ENCODE measurements at regions not wholly inside any gene's neighbourhood (a gene's known extent, or its start where the extent isn't known, plus 50 kb on each side); places are given as distances from the start of the nearest gene placed in this dataset.

DNA sequence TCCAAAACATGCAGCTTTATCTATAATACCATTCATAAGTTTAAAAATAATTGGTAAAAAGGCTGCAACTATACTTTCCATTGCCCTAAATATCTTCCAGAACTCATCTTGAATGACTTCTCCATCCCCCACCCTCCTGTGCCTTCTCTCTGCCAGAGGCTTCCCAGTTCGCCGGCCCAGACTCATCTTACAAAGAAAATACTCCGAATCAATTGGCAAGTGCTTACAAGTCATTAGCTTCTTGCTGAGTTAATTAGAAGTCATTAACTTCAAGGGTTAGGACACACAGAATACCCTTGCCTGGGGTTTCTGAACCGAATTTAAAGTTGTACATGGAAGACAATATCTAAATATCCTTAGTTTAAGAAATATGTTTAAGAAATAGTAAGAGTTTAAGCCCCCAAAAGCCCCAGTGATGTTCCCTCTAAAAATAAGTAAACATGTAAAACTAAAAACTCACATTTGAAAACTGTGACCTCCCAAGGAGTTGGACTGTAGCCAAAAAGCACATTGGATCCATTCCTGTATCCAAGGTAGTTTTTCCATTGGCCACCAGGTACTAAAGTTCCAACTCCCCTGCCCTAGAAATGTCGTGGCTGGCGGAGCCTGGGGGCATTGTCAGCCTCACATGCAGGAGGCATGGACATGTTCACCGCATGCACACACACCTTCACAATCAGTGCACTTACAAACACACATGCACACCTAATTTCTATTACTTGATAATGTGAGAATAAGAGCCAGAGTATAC lies 535.2 kb upstream of the FAT1 start:
- Histone ChIP-seq H3K36me3 (ENCODE audit: control insufficient read depth in 1 of 2, insufficient read depth in 2 of 2, low read length in 1 of 2) (no peaks in the 10 kb centered on the region), H3K27me3 (ENCODE audit: control insufficient read depth in 1 of 2, insufficient read depth in 2 of 2, low read length in 1 of 2) (no peaks in the 10 kb centered on the region), H3K27ac (ENCODE audit: low read depth in 1 of 2, low read length in 2 of 2) (no peak overlapping the region), H3K4me3 (ENCODE audit: low read length in 2 of 2) (no peak overlapping the region), H3K4me1 (ENCODE audit: control insufficient read depth in 1 of 2, insufficient read depth in 2 of 2, low read length in 2 of 2) (no peaks in the 10 kb centered on the region), H3K9me3 (ENCODE audit: control insufficient read depth, low read length) (no peaks in the 10 kb centered on the region)
- ATAC-seq (ENCODE audit: low FRiP score) (no peak), DNase-seq (no peak)
- 82% methylated on average over 7 of the region's 7 CpGs for WGBS, 2 donors
- intact Hi-C loops (cut with DNase I): no loop called here

DNA sequence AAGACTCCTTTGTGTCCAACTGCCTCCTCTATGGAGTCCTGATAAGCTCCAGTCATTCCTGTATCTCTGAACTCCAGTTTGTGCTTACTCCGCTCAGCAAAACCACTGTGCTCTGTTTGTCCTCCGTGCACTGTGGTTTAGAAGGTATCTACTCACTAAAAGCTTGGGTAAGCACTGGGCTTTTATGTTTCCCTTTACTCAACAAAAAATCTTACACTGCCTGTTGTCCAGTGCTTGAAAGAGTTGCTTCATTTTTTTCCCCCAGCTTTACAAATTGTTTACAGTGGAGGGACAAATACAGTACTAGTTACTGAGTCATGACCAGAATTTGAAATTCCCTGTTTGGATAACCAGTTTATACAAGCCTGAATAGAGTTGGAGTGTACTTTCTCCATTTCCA lies 545.3 kb upstream of the FAT1 start:
- intact Hi-C loops (cut with DNase I): no loop called here

DNA sequence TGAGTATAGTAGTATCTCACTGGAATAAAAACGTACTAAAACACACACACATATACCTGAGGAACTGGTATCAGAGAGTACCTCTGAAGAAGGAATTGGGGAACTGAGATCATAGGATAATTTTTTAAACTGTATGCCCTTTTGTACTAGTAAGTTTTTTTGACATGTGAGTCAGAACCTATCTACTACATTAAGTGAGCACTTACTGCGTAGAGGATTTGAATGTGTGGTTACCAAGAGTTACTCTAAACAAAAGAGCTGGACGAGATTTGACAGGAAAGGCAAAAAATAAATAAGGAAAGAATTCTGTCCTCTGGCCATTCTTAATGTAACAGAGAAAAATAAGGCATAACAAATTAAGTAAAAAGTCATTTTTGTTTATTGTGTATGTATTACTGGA lies 546.5 kb upstream of the FAT1 start:
- DNase-seq: no peak
- intact Hi-C loops (cut with DNase I): no loop called here
- WGBS, 2 donors: 43 to 46% methylated on average over 3 of the region's 3 CpGs

More for the DNA sequence above, 545.3 kb upstream of the FAT1 start:
- no peaks in the 10 kb centered on the region for H3K4me1 ChIP-seq (ENCODE audit: control insufficient read depth in 1 of 2, insufficient read depth in 2 of 2, low read length in 2 of 2)
- no peaks in the 10 kb centered on the region for H3K27me3 ChIP-seq (ENCODE audit: control insufficient read depth in 1 of 2, insufficient read depth in 2 of 2, low read length in 1 of 2)
- no peak overlapping the region for H3K4me3 ChIP-seq (ENCODE audit: low read length in 2 of 2)
- no peaks in the 10 kb centered on the region for H3K9me3 ChIP-seq (ENCODE audit: control insufficient read depth, low read length)
- WGBS, 2 donors: 47 to 48% methylated on average over 2 of the region's 2 CpGs
- DNase-seq (no peak), ATAC-seq (ENCODE audit: low FRiP score) (no peak)
- H3K36me3 ChIP-seq (ENCODE audit: control insufficient read depth in 1 of 2, insufficient read depth in 2 of 2, low read length in 1 of 2): no peaks in the 10 kb centered on the region
- no peak overlapping the region for H3K27ac ChIP-seq (ENCODE audit: low read depth in 1 of 2, low read length in 2 of 2)

DNA sequence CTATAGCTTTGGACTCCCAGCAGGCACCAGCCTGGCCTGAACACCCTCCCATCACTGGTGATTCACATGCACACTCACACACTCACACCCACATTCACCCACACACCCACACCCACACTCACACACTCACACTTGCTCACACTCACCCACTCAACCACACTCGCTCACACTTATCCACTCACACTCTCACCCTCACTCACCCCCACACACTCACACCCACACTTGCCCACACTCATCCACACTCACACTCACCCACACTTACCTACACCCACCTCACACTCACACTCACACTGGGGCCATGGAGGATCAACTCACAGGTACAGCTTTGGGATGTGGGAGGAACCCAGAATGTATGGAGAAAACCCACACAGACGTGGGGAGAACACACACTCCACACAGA lies 548.2 kb upstream of the FAT1 start:
- no peak for ATAC-seq (ENCODE audit: low FRiP score)
- Histone ChIP-seq H3K27me3 (ENCODE audit: control insufficient read depth in 1 of 2, insufficient read depth in 2 of 2, low read length in 1 of 2) (no peaks in the 10 kb centered on the region), H3K4me3 (ENCODE audit: low read length in 2 of 2) (no peak overlapping the region), H3K36me3 (ENCODE audit: control insufficient read depth in 1 of 2, insufficient read depth in 2 of 2, low read length in 1 of 2) (no peaks in the 10 kb centered on the region), H3K4me1 (ENCODE audit: control insufficient read depth in 1 of 2, insufficient read depth in 2 of 2, low read length in 2 of 2) (no peaks in the 10 kb centered on the region), H3K9me3 (ENCODE audit: control insufficient read depth, low read length) (no peaks in the 10 kb centered on the region), H3K27ac (ENCODE audit: low read depth in 1 of 2, low read length in 2 of 2) (no peak overlapping the region)
- DNase-seq: no peak
- WGBS, 2 donors: 92 to 96% methylated on average over 2 of the region's 2 CpGs
- intact Hi-C loops (cut with DNase I): no loop called here

More for the DNA sequence above, 546.5 kb upstream of the FAT1 start:
- Histone ChIP-seq H3K9me3 (ENCODE audit: control insufficient read depth, low read length) (no peaks in the 10 kb centered on the region), H3K4me3 (ENCODE audit: low read length in 2 of 2) (no peak overlapping the region), H3K4me1 (ENCODE audit: control insufficient read depth in 1 of 2, insufficient read depth in 2 of 2, low read length in 2 of 2) (no peaks in the 10 kb centered on the region), H3K36me3 (ENCODE audit: control insufficient read depth in 1 of 2, insufficient read depth in 2 of 2, low read length in 1 of 2) (no peaks in the 10 kb centered on the region), H3K27me3 (ENCODE audit: control insufficient read depth in 1 of 2, insufficient read depth in 2 of 2, low read length in 1 of 2) (no peaks in the 10 kb centered on the region), H3K27ac (ENCODE audit: low read depth in 1 of 2, low read length in 2 of 2) (no peak overlapping the region)
- ATAC-seq (ENCODE audit: low FRiP score): no peak

DNA sequence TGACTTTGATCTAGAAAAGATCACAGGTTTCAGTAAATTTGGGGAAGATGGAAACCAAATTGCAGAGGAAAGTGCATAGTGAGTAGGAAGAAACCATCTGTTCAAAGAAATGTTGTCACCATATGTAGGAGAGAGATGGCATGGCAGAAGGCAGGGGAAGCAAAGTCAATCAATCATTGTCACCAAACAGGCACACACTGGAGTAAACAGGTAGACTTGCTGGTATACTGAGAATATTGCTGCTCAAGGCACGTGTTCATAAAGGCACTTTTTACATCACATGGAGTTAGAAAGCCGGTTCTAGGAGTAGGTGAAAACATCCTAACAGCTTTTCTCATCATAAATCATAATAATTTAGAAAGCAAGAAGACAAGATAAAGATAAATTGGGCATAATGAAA lies 550.5 kb upstream of the FAT1 start:
- no peak for ATAC-seq (ENCODE audit: low FRiP score)
- no peaks in the 10 kb centered on the region for H3K9me3 ChIP-seq (ENCODE audit: control insufficient read depth, low read length)
- H3K27me3 ChIP-seq (ENCODE audit: control insufficient read depth in 1 of 2, insufficient read depth in 2 of 2, low read length in 1 of 2): no peaks in the 10 kb centered on the region
- no peaks in the 10 kb centered on the region for H3K36me3 ChIP-seq (ENCODE audit: control insufficient read depth in 1 of 2, insufficient read depth in 2 of 2, low read length in 1 of 2)
- DNase-seq: no peak
- WGBS, 2 donors: 93 to 96% methylated on average over 2 of the region's 2 CpGs
- intact Hi-C loops (cut with DNase I): no loop called here
- no peak overlapping the region for H3K4me3 ChIP-seq (ENCODE audit: low read length in 2 of 2)
- no peak overlapping the region for H3K27ac ChIP-seq (ENCODE audit: low read depth in 1 of 2, low read length in 2 of 2)
- no peaks in the 10 kb centered on the region for H3K4me1 ChIP-seq (ENCODE audit: control insufficient read depth in 1 of 2, insufficient read depth in 2 of 2, low read length in 2 of 2)

DNA sequence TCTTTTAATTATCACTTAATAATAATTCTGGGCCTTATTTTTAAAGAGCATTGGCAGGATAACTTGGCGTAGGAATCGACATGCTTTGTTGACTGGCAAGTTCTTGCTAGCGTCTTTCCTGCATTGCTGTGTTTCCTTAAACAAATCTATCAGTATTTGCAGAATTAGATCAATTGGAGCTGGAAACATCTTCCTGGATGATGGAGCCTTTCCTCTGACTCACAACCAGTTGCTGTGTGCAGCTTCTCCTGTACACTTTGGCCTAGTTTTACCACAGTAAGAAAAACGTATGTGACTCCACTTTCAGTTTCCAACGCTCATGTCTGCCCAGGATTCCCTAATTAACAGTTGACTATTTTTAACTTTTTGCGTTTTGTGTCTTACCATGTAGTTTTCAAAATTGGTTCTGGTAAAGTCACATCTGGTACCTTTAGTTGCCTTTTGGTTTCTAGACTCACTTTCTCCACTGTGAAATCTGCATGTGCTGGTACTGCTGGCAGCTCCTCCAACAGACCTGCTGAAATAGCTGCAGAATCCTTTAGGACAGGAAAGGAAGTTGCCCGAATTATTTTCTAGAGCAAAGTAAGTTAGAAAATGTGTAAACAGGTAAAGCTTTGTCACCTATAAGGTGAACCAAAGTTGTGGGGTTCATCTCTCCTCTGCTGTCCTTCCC lies 553.2 kb upstream of the FAT1 start:
- Histone ChIP-seq H3K27ac (ENCODE audit: low read depth in 1 of 2, low read length in 2 of 2) (no peak overlapping the region), H3K4me3 (ENCODE audit: low read length in 2 of 2) (no peak overlapping the region), H3K27me3 (ENCODE audit: control insufficient read depth in 1 of 2, insufficient read depth in 2 of 2, low read length in 1 of 2) (no peaks in the 10 kb centered on the region), H3K36me3 (ENCODE audit: control insufficient read depth in 1 of 2, insufficient read depth in 2 of 2, low read length in 1 of 2) (no peaks in the 10 kb centered on the region), H3K4me1 (ENCODE audit: control insufficient read depth in 1 of 2, insufficient read depth in 2 of 2, low read length in 2 of 2) (no peaks in the 10 kb centered on the region), H3K9me3 (ENCODE audit: control insufficient read depth, low read length) (no peaks in the 10 kb centered on the region)
- ATAC-seq (ENCODE audit: low FRiP score) (no peak), DNase-seq (no peak)
- 43 to 46% methylated on average over 7 of the region's 7 CpGs for WGBS, 2 donors
- intact Hi-C loops (cut with DNase I): no loop called here

DNA sequence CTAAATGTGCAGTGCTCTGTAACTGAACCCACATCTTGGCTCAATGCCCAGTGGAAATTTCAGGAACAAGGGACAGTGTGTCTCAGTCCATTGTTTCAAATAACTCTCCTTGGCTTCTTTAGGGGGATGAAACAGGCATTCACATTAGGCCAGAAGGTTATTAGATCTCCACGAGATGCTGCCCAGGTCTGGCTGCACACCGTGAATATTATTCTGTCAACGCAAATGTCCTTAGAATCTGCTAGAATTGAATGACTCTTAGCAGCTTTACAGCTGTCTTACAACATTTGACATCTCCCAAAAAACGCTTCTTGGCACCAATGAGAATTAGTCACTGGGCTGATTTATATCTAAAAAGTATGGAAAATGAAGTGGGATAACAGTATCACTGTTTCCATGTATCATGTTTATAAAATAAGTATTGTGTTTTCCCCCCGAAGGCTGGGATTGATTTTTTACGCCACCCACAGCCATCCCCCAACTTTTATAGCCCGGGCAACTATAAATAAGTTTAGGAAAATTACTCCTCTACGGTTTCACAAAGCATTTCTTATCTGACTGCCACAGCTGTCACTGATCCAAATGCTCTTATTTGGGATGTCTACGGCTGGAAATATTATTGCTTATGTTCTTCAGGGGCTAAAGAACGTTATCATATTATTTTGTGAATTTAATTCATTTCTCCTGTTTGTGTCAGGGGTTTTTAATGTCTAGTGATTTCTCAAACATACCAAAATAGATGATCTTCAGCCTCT lies 559.7 kb upstream of the FAT1 start:
- DNase-seq (no peak), ATAC-seq (ENCODE audit: low FRiP score) (no peak)
- Histone ChIP-seq H3K27ac (ENCODE audit: low read depth in 1 of 2, low read length in 2 of 2) (no peak overlapping the region), H3K4me1 (ENCODE audit: control insufficient read depth in 1 of 2, insufficient read depth in 2 of 2, low read length in 2 of 2) (peaks cover 0 to 1% of the 10 kb centered on the region in 2 donors), H3K36me3 (ENCODE audit: control insufficient read depth in 1 of 2, insufficient read depth in 2 of 2, low read length in 1 of 2) (no peaks in the 10 kb centered on the region), H3K27me3 (ENCODE audit: control insufficient read depth in 1 of 2, insufficient read depth in 2 of 2, low read length in 1 of 2) (no peaks in the 10 kb centered on the region), H3K4me3 (ENCODE audit: low read length in 2 of 2) (no peak overlapping the region), H3K9me3 (ENCODE audit: control insufficient read depth, low read length) (no peaks in the 10 kb centered on the region)
- intact Hi-C loops (cut with DNase I): loop anchor here in 1 of 2 donors (10.0 kb wide), 1 partner anchor 559 kb away; the partner anchor contains the start of gene FAT1
- 8 to 11% methylated on average over 10 of the region's 10 CpGs for WGBS, 2 donors

DNA sequence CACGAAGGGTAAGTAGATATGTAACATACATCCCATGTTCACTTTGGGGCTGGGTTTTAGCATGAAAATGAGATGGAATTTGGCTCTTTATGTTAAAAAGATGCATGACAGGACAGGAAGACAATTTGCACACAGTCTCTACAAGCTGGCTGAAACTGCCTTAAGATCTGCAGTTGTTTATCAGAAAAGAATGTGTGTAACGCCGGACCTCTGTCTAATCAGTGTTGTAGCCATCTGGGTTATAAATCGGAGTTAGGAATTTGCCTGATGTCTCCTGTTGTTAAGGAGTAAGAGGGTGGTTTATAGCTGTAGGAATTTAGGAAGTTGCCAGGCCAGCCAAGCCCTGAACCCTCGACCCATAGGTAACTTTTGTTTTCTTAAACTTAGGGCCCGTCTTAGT lies 562.9 kb upstream of the FAT1 start:
- intact Hi-C loops (cut with DNase I): loop anchor here in 1 of 2 donors (10.0 kb wide), 1 partner anchor 562 kb away; the partner anchor contains the start of gene FAT1

More for the DNA sequence above, 562.9 kb upstream of the FAT1 start:
- H3K4me1 ChIP-seq (ENCODE audit: control insufficient read depth in 1 of 2, insufficient read depth in 2 of 2, low read length in 2 of 2): peaks cover 0 to 1% of the 10 kb centered on the region in 2 donors
- no peaks in the 10 kb centered on the region for H3K36me3 ChIP-seq (ENCODE audit: control insufficient read depth in 1 of 2, insufficient read depth in 2 of 2, low read length in 1 of 2)
- WGBS, 2 donors: 66 to 67% methylated on average over 6 of the region's 6 CpGs
- no peaks in the 10 kb centered on the region for H3K27me3 ChIP-seq (ENCODE audit: control insufficient read depth in 1 of 2, insufficient read depth in 2 of 2, low read length in 1 of 2)
- no peak overlapping the region for H3K27ac ChIP-seq (ENCODE audit: low read depth in 1 of 2, low read length in 2 of 2)
- ATAC-seq (ENCODE audit: low FRiP score): no peak
- no peak for DNase-seq
- H3K4me3 ChIP-seq (ENCODE audit: low read length in 2 of 2): no peak overlapping the region
- H3K9me3 ChIP-seq (ENCODE audit: control insufficient read depth, low read length): peaks cover 2% of the 10 kb centered on the region

All from aorta (tissue), 5 donors.